Gastroesophageal sphincter (tissue), 3 donors: ENCODE measurements at regions not wholly inside any gene's neighbourhood (a gene's known extent, or its start where the extent isn't known, plus 50 kb on each side); places are given as distances from the start of the nearest gene placed in this dataset.

Source experiments
- CTCF ChIP-seq, 4 experiments: fragments of 200-600 bp in 2 of 4; fragments of 450-650 bp in 2 of 4; sonication (generic) in 1 of 4; IDR thresholded peaks; one replicate each; pipeline ENCODE4 v1.5.1; 2017 to 2019; ENCODE audit warnings: antibody characterized with exemption in 4 of 4, mild to moderate bottlenecking in 2 of 4, moderate library complexity in 2 of 4
- POLR2A ChIP-seq, 2 donors: fragments of 450-650 bp; IDR thresholded peaks; one replicate each; pipeline ENCODE4 v1.6.1; 2017; ENCODE audit warnings: antibody characterized with exemption in 2 of 2, mild to moderate bottlenecking in 2 of 2, moderate library complexity in 1 of 2
- POLR2AphosphoS5 ChIP-seq: sonication (generic); formaldehyde crosslinking; IDR thresholded peaks from one replicate; pipeline ENCODE4 v1.6.1; 2017; ENCODE audit warnings: antibody characterized with exemption

DNA sequence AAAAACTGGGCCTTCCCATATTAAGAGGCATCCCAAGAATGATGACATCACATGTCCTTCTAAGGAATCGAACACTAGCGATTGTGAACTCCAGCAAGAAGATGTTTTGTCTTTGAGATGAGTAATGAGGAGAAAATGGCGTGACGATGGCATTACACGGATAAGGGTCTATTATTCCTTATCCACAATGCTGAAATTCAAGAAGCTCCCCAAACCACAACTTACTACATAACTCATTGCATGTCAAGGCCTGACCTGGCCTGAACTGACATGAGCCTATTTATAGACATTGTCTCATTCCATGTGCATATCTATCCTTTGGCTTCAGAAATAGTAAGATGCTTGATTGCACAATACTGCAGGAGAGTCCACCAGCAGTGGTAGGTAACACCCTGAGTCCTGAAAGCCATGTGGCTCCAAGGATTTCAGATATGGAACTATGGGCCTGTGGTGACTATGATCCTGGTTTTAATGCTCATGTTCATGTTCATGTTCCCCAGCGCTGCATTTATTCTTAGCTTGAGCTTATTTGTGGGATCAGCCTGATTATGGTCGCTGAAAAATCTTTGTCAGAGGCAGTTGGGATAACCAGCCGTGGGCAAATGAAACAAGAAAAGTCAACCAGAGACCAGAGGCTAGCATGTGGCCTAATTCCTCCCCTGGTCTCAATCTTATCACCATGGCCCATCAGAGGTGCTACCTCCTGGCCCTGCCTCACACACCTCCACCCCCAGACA, 183.2 kb upstream of the JARID2 start:
- no peak for TF ChIP-seq CTCF (IDR thresholded peaks at IDR 0.05)
- no peak for TF ChIP-seq POLR2AphosphoS5
- no peak for TF ChIP-seq POLR2A (IDR thresholded peaks at IDR 0.05)
